Stimulated activated naive CD8-positive, alpha-beta T cell treated with anti-CD3 and anti-CD28 coated beads, Interleukin-15, amount 100 ng/mL, for 72 hours (primary cell): ENCODE measurements at regions not wholly inside any gene's neighbourhood (a gene's known extent, or its start where the extent isn't known, plus 50 kb on each side); places are given as distances from the start of the nearest gene placed in this dataset.
"Not testable (repeated sequence)": the region's sequence is repeated elsewhere in the genome, so short reads cannot be mapped to it uniquely, and the experiment has no call there.

Experiments
- ATAC-seq: fragments of 150-1000 bp; cut with Tn5 transposase; 2 replicates; pipeline ENCODE4 v1.10.0; 2021; ENCODE audit warnings: mild to moderate bottlenecking, moderate library complexity
- DNase-seq, 2 donors: peaks; one replicate each; pipeline ENCODE4 v3.0.0; 2021 to 2022
- H3K27ac Mint-ChIP-seq, 2 donors: one replicate each; pipeline ENCODE4 v1.8.0; 2022; ENCODE audit warnings: mild to moderate bottlenecking in 2 of 2, mixed read lengths in 2 of 2, moderate library complexity in 2 of 2
- H3K27me3 Mint-ChIP-seq: one replicate; pipeline ENCODE4 v1.8.0; 2022; ENCODE audit warnings: mixed read lengths
- H3K4me1 Mint-ChIP-seq: one replicate; pipeline ENCODE4 v1.8.0; 2022; ENCODE audit warnings: mild to moderate bottlenecking, mixed read lengths
- H3K4me3 Mint-ChIP-seq, 2 donors: one replicate each; pipeline ENCODE4 v1.8.0; 2022; ENCODE audit warnings: mild to moderate bottlenecking in 2 of 2, mixed read lengths in 2 of 2, moderate library complexity in 1 of 2
- H3K9me3 Mint-ChIP-seq, 2 donors: one replicate each; pipeline ENCODE4 v1.8.0; 2022; ENCODE audit warnings: mixed read lengths in 2 of 2

DNA sequence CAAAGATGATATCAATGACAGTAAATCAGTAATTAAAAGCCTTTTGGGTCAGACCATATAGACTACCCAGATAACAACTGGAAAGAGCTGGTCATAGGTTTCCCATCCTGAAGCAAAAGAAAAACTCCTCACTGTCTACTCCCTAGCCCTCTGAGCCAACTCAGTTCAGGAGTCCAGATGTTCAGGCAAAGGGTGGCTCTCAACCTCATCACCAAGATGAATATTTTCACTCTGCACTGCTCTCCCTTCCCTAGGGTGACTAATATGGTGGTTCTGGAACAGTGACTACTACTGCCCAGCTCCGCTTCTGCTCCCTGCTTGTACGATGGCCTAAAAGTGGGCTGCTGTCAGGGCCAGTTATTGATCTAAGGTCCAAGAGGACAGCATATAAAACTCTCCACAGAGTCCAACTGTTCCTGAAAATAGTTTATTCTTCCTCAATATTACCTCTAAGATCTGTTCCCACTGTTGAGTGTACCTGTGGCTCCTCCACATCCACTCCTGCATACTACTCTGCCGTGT lies 263.4 kb upstream of the SLC30A5 start:
- Mint-ChIP-seq H3K27me3 (no peaks in the 10 kb centered on the region), H3K27ac (no peak overlapping the region), H3K4me1 (no peaks in the 10 kb centered on the region), H3K4me3 (no peak overlapping the region), H3K9me3 (no peaks in the 10 kb centered on the region)
- DNase-seq (no peak), ATAC-seq (no peak)

DNA sequence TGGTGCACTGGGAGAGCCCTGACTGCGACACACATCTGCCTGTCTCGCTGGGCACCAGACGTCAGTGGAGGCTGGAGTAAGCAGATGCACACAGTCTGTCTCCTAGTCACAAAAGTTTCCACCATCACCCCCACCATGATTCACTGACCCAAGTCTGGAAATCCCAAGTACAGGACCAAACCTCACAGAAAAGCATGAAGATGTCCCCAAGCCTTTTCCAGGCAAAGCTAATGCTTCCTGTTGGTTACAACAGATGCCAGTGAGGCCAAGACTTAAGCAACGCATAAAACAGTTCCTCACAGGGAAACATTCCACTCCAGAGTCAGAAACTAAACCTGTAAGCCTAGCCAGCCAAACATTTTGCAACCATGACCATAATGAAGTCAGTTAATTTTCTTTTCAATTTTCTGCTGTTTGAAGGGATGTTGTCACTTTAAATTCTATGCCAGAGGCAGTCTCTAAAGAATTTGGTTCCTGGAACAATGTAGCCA lies 259.3 kb upstream of the SLC30A5 start:
- ATAC-seq (no peak), DNase-seq (no peak)
- no peaks in the 10 kb centered on the region for H3K9me3 Mint-ChIP-seq
- no peak overlapping the region for H3K4me3 Mint-ChIP-seq
- no peaks in the 10 kb centered on the region for H3K27me3 Mint-ChIP-seq
- H3K27ac Mint-ChIP-seq = no peak overlapping the region
- no peaks in the 10 kb centered on the region for H3K4me1 Mint-ChIP-seq

DNA sequence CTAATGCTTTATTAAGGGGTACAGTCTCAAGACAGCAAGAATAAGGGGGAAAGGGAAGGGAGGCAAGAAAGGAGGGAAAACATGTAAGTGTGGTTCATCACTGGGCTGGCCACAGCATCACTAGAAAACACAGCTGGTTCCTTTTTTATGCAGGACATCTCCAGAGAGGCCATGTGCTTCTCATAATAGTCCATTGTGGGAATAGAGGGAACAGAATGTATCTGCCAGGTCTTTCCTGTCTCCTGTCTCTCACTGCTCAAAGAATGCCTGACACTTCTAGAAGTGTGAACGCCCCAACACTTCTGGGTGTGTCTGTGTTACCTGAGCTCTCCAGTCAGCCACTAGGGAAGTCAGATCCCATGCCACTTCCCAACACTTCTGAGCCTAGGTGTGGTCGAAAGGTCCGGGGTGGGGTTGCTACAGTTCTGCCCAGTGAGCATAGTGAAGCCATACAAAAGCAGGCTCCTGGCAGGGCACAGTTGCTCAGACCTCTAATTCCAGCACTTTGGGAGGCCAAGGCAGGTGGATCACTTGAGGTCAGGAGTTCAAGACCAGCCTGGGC lies 255.6 kb upstream of the SLC30A5 start:
- H3K27ac Mint-ChIP-seq = no peak overlapping the region
- H3K4me1 Mint-ChIP-seq = no peaks in the 10 kb centered on the region
- ATAC-seq (no peak), DNase-seq (no peak)
- no peak overlapping the region for H3K4me3 Mint-ChIP-seq
- H3K9me3 Mint-ChIP-seq = no peaks in the 10 kb centered on the region
- H3K27me3 Mint-ChIP-seq = no peaks in the 10 kb centered on the region

DNA sequence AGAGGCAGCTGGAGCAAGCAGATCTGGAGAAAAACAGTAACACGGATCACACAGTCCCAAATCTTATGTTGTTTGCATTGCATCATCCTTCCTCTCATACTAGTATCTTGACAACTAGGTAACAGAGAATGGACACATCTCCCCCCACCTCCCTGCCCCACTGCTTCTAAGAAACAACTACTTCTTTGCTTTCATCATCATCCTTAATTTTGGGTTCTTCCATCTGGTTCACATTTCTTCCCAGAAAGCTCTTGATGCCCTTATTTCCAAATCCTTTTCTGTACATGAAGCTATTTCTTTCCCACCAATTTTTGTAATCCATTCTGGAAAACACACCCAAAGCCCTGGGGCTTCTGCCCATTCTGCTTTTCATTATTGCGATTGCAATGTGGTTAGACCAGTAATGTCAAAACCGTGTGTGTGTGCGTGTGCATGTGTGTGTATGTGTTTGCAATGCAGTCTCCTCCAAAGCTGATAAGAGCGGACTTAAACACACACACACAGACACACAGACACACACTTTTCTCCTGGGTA lies 254.7 kb upstream of the SLC30A5 start:
- H3K4me3 Mint-ChIP-seq = no peak overlapping the region
- H3K27ac Mint-ChIP-seq = peak overlapping the region in 1 of 2 donors; percentile 21
- no peak for DNase-seq
- ATAC-seq = no peak
- no peaks in the 10 kb centered on the region for H3K4me1 Mint-ChIP-seq
- no peaks in the 10 kb centered on the region for H3K9me3 Mint-ChIP-seq
- no peaks in the 10 kb centered on the region for H3K27me3 Mint-ChIP-seq

DNA sequence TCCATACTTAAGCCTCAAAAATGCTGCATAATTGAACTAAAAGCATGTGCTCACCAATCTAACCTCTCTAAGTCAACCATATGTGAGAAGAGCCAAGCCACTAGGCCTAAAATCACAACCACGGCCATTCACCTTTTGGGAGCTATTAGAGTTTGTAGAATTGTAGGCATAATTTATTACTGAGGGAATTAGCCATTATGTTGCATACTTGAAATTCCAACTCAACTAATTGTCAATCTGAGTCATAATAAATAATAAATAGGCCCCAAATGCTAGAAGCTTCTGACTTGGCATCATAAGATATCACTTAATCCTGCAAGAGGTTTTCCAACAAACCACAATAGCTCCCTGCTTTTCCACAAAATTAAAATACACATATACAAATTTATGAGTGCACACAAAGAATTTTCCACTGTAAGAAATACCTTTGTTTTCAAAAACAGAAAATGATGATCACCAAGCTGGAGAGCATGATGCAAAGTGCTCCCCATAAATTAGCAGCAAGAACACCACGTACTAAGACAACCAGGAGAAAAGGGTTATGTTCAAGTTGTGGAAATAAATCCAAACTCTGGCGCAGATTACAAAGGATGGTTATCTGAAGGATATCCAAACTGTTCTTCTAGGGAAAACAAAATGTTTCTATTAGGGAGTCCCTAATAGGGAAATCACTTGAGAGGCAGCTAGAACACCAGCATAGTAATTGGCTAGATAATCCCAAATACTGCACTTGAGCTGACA lies 250.0 kb upstream of the SLC30A5 start:
- H3K9me3 Mint-ChIP-seq = no peaks in the 10 kb centered on the region
- no peak overlapping the region for H3K4me3 Mint-ChIP-seq
- H3K27me3 Mint-ChIP-seq = no peaks in the 10 kb centered on the region
- ATAC-seq (no peak), DNase-seq (no peak)
- H3K27ac Mint-ChIP-seq = no peak overlapping the region
- no peaks in the 10 kb centered on the region for H3K4me1 Mint-ChIP-seq

DNA sequence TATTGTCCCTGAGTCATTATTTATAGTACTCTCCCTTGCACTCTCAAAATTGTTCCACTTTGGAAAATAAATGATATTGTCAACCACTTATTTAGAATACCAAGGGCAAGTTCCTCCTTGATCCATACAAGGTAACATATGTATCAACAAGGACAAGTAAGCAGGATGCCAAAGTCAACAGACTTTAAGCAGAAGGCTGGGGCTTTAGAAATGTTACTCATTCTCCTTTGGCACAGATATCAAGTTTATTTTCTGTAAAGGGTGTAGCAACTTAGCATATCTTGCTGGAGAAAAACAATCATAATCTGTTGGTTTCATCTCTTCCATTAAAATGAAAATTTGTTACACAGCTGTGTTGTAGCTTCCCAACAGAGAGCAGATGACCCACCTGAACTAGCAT lies 248.7 kb upstream of the SLC30A5 start:
- no peak for ATAC-seq
- H3K4me3 Mint-ChIP-seq = no peak overlapping the region
- no peaks in the 10 kb centered on the region for H3K9me3 Mint-ChIP-seq
- H3K27ac Mint-ChIP-seq = no peak overlapping the region
- no peaks in the 10 kb centered on the region for H3K27me3 Mint-ChIP-seq
- no peaks in the 10 kb centered on the region for H3K4me1 Mint-ChIP-seq
- no peak for DNase-seq

DNA sequence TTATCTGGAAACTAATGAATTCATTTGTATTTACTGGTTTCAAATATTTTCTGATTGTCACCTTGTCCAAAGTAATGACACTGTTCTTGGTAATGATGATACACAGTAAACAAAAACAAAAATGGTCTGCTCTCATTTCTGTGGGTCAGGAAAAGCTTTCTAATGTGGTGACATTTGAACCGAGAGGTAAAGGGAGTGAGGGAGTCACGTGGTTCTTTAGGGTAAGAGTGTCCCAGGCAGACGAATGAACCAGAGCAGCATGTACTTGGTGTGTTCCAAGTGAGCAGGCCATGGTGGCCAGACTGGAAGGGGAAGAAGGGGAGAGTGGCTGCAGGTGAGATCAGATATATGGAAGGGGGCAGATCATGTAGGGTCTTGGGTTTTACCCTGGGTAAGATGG lies 247.0 kb upstream of the SLC30A5 start:
- DNase-seq (no peak), ATAC-seq (no peak)
- Mint-ChIP-seq H3K4me3 (no peak overlapping the region), H3K27ac (no peak overlapping the region), H3K9me3 (peaks cover 4% of the 10 kb centered on the region in 2 donors), H3K27me3 (no peaks in the 10 kb centered on the region), H3K4me1 (no peaks in the 10 kb centered on the region)

DNA sequence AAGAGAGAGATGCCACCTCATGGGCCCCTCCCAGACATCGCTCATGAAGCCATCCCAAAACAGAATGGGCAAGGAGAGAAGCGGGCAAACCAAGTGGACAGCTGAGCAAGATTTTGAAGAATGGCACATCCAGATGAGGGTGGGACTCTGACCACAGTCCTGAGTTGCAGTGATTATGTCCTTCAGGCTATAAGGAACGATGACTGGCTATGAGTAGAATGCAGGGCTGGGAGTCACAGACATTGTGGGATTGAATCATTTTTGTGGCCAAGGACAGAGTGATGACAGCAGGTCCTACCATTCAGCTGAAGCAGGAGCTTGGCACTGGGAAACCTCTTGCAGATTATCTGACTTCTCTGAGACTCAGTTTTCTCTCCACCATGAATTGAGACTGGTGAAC lies 245.7 kb upstream of the SLC30A5 start:
- no peaks in the 10 kb centered on the region for H3K27me3 Mint-ChIP-seq

DNA sequence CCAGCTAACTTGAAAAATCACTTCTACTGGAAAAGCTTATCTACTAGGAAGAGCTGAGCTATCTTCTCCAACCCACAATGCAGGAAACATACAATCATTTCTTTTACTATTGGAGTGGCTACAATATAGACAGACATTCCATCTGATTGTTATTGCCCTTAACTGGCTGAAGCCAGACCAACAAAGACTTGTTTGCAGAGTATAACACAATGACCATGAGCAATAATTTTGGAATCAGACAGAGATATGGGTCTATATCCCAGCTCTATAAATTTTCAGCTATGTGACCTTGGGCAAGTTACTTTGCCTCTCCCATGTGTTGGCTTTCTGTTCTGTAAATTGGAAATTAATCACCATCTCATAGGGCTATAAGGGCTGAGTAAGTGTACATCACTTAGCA lies 244.7 kb upstream of the SLC30A5 start:
- DNase-seq = no peak
- H3K4me1 Mint-ChIP-seq = no peaks in the 10 kb centered on the region
- no peak for ATAC-seq
- H3K27me3 Mint-ChIP-seq = no peaks in the 10 kb centered on the region
- H3K9me3 Mint-ChIP-seq = peaks cover 4 to 6% of the 10 kb centered on the region in 2 donors
- H3K4me3 Mint-ChIP-seq = no peak overlapping the region
- peak overlapping the region in 1 of 2 donors; percentile 62 for H3K27ac Mint-ChIP-seq

More for the DNA sequence above, 245.7 kb upstream of the SLC30A5 start:
- Mint-ChIP-seq H3K9me3 (peaks cover 4 to 6% of the 10 kb centered on the region in 2 donors), H3K4me1 (no peaks in the 10 kb centered on the region), H3K4me3 (no peak overlapping the region), H3K27ac (no peak overlapping the region)
- DNase-seq (no peak), ATAC-seq (no peak)

DNA sequence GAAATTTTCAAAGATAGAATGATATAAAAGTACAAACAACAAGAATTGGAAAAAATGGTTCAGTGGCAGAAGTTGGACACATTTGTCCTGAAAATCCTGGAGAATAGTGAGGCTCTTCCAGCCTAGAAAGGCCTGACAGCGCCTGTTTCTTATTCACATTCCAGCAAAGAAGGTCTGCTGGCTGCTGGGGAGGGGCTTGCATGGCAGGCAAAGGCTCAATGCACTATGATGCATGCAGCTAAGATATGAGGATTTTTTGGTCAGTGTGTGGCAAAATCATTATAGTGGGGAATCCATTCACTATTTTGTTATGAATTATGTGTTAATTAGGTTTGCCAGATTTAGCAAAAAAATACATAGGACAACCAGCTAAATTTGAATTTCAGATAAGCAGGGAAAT lies 243.9 kb upstream of the SLC30A5 start:
- no peak overlapping the region for H3K4me3 Mint-ChIP-seq
- no peaks in the 10 kb centered on the region for H3K27me3 Mint-ChIP-seq
- peaks cover 4 to 10% of the 10 kb centered on the region in 2 donors for H3K9me3 Mint-ChIP-seq
- no peak for DNase-seq
- H3K4me1 Mint-ChIP-seq = no peaks in the 10 kb centered on the region
- no peak for ATAC-seq
- H3K27ac Mint-ChIP-seq = no peak overlapping the region

DNA sequence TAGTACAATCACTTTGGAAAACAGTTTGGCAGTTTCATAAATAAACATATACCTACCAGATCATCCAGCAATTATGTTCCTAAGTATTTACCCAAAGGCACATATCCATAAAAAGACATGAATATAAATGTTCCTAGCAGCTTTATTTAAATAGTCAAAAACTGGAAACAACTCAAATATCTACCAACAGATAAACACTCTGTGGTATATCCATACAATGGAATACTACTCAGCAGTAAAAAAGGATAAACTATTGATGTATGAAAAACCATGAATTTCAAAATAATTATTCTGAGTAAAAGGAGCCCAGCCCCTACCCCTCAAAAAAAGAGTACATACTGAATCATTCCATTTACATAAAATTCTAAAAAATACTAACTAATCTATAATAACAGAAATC lies 232.7 kb upstream of the SLC30A5 start:
- H3K9me3 Mint-ChIP-seq = peaks cover 1 to 9% of the 10 kb centered on the region in 2 donors
- ATAC-seq = no peak
- no peak overlapping the region for H3K4me3 Mint-ChIP-seq

DNA sequence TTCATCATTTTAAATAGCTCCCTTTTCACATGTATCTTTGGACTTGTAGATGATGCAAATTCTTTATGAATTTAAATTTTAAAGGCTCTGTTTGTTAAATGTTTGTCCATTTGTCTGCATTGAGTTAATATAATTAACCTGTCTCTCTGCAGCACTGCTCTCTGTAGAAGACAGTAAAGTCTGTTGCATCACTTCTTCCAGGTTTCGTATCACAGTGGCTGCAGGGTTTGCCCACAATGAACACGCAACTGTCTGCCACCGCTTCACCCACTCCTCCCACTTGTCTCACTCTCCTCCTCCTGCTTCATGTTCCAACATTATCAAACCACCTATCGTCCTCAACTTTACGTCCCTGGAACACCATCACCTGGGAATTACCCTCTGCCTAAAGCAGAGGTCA lies 231.3 kb upstream of the SLC30A5 start:
- DNase-seq = no peak
- no peak overlapping the region for H3K27ac Mint-ChIP-seq
- no peaks in the 10 kb centered on the region for H3K27me3 Mint-ChIP-seq
- H3K4me1 Mint-ChIP-seq = no peaks in the 10 kb centered on the region
- H3K9me3 Mint-ChIP-seq = peaks cover 0 to 5% of the 10 kb centered on the region in 2 donors
- ATAC-seq = no peak
- H3K4me3 Mint-ChIP-seq = no peak overlapping the region

More for the DNA sequence above, 232.7 kb upstream of the SLC30A5 start:
- no peak for DNase-seq
- no peak overlapping the region for H3K27ac Mint-ChIP-seq
- H3K27me3 Mint-ChIP-seq = no peaks in the 10 kb centered on the region
- no peaks in the 10 kb centered on the region for H3K4me1 Mint-ChIP-seq

DNA sequence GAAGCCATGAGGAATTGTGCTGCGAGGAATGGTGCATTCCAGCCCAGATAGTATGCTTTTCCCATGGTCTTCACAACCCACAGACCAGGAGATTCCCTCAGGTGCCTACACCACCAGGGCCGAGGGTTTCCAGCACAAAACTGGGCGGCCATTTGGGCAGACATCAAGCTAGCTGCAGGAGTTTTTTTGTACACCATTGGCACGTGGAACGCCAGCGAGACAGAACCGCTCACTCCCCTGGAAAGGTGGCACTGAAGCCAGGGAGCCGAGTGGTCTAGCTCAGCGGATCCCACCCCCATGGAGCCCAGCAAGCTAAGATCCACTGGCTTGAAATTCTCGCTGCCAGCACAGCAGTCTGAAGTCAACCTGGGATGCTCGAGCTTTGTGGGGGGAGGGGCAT lies 228.6 kb upstream of the SLC30A5 start:
- not testable (repeated sequence) for H3K4me1 Mint-ChIP-seq, H3K27ac Mint-ChIP-seq, H3K27me3 Mint-ChIP-seq, ATAC-seq, H3K4me3 Mint-ChIP-seq, H3K9me3 Mint-ChIP-seq, DNase-seq

DNA sequence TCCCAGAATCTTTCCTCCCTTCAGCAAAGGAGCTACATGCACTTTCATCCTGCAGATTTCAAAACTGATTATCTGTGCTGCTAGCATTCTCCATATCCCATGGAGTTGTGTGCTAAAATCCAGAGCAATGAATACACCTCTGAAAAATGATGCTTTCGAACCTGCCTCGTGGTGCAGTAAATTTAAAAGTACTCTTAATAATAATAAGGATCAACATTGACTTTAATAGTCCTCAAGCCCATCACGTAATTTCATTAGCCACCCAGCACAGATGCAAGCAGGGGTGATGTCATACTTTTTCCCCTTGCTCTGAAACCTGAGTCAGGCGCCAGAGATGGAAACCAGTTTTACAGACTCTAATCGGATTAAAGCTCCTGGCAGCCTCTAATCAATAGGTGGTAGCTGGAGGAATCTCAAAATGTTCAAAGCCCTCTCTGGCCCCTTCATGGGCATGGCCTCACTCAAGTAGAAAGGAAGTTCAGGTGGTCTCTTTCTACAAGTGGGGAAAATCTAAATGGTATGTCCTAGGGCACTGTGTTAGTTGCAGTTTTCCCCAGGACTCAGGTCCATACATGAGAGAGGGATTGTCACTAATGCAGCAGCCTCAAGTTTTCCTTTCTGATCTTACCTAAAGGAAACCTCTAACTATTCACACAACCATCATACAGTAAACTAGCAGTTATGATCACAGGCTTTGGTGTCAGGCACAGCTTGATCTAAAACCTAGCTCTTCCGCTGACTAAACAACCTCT lies 221.6 kb upstream of the SLC30A5 start:
- peaks cover 13% of the 10 kb centered on the region for H3K4me1 Mint-ChIP-seq
- H3K9me3 Mint-ChIP-seq = peaks cover 0 to 5% of the 10 kb centered on the region in 2 donors
- H3K27ac Mint-ChIP-seq = no peak overlapping the region
- H3K27me3 Mint-ChIP-seq = no peaks in the 10 kb centered on the region
- no peak for ATAC-seq
- no peak for DNase-seq
- H3K4me3 Mint-ChIP-seq = no peak overlapping the region

DNA sequence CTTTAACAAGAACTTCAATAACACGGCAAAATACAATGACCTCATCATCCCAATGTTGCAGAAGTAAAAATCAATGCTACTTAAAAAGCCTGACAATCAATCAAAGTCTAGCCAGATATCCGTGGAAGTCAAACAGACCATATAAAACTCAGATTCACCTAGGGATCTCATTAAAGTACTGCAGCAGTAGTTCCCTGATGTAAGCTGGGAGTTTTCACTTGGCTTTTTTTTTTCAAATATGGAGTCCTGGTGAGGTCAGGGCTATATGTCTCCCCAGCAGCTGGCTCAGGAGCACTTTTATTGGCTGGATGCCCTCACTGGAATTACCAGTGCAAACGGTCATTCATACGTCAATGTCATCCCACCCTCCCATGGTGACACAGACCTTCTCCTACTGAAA lies 220.6 kb upstream of the SLC30A5 start:
- no peak for ATAC-seq
- Mint-ChIP-seq H3K9me3 (peaks cover 0 to 5% of the 10 kb centered on the region in 2 donors), H3K27me3 (no peaks in the 10 kb centered on the region), H3K27ac (no peak overlapping the region), H3K4me1 (peaks cover 13% of the 10 kb centered on the region), H3K4me3 (no peak overlapping the region)
- DNase-seq = no peak

DNA sequence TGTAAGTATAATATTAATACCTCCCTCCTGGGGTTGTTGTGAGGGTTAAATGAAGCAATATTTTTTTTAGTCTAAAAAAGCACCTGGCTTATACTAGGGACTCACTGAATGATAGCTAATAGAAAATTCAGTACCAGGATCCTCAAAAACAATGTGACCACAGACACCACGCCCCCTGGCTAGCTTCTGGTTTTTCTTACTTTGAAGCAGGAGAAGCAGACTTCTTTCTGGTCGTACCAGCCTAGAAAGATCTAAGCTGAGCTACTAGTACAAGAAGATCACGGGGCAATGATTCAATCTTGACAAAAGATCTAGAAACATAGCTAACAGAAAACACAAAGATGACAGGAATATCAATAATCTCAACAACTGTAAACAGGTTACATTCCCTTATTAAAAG lies 218.5 kb upstream of the SLC30A5 start:
- DNase-seq (no peak), ATAC-seq (no peak)
- peak overlapping the region in 1 of 2 donors; percentile 30 for H3K27ac Mint-ChIP-seq
- H3K4me3 Mint-ChIP-seq = no peak overlapping the region
- no peaks in the 10 kb centered on the region for H3K9me3 Mint-ChIP-seq
- no peaks in the 10 kb centered on the region for H3K27me3 Mint-ChIP-seq
- peaks cover 13% of the 10 kb centered on the region for H3K4me1 Mint-ChIP-seq
